Activated CD4-positive, alpha-beta T cell treated with anti-CD3 and anti-CD28 coated beads, Interleukin-10, Interleukin-2, amounts not matched to agents 100 ng/mL and 50 ng/mL, durations not matched to agents 16 hours and 8 hours (primary cell): ENCODE measurements at regions not wholly inside any gene's neighbourhood (a gene's known extent, or its start where the extent isn't known, plus 50 kb on each side); places are given as distances from the start of the nearest gene placed in this dataset.
"Not testable (repeated sequence)": the region's sequence is repeated elsewhere in the genome, so short reads cannot be mapped to it uniquely, and the experiment has no call there.

Source experiments
- DNase-seq: peaks from one replicate; pipeline ENCODE4 v3.0.0-alpha.2; 2020

GRCh38 chr10:57955076-57955475 is 312.6 kb downstream of the IPMK start:
- DNase-seq = no peak

GRCh38 chr10:57952741-57953140 is 315.0 kb downstream of the IPMK start:
- DNase-seq = no peak

GRCh38 chr10:57950442-57950974 is 317.2 kb downstream of the IPMK start:
- DNase-seq = no peak

- DNase-seq = no peak
Observed at GRCh38 chr10:57948796-57949195, 318.9 kb downstream of the IPMK start.

- no peak for DNase-seq
Observed at GRCh38 chr10:57946833-57947232, 320.9 kb downstream of the IPMK start.

- no peak for DNase-seq
Observed at GRCh38 chr10:57943701-57944100, 324.0 kb downstream of the IPMK start.

GRCh38 chr10:57925045-57925444 is 342.6 kb downstream of the IPMK start:
- DNase-seq = no peak

GRCh38 chr10:57921140-57921539 is 346.6 kb downstream of the IPMK start:
- no peak for DNase-seq

- no peak for DNase-seq
Observed at GRCh38 chr10:57919864-57920263, 347.8 kb downstream of the IPMK start.

GRCh38 chr10:57917019-57917418 is 350.7 kb downstream of the IPMK start:
- no peak for DNase-seq

- no peak for DNase-seq
Observed at GRCh38 chr10:57905861-57906260, 361.8 kb downstream of the IPMK start.

GRCh38 chr10:57905010-57905409 is 362.7 kb downstream of the IPMK start:
- no peak for DNase-seq

- DNase-seq = no peak
Observed at GRCh38 chr10:57898231-57898630, 369.5 kb downstream of the IPMK start.

GRCh38 chr10:57897611-57898010 is 370.1 kb downstream of the IPMK start:
- DNase-seq = no peak

- DNase-seq = no peak
Observed at GRCh38 chr10:57894361-57894760, 373.3 kb downstream of the IPMK start.

- no peak for DNase-seq
Observed at GRCh38 chr10:57891201-57892006, 376.3 kb downstream of the IPMK start.

GRCh38 chr10:57890691-57891090 is 377.0 kb downstream of the IPMK start:
- DNase-seq = no peak

- DNase-seq = not testable (repeated sequence)
Observed at GRCh38 chr10:57885618-57885968, 382.1 kb downstream of the IPMK start.

GRCh38 chr10:57884965-57885617 is 382.6 kb downstream of the IPMK start:
- DNase-seq = no peak

GRCh38 chr10:57884407-57884806 is 383.3 kb downstream of the IPMK start:
- DNase-seq = no peak

- no peak for DNase-seq
Observed at GRCh38 chr10:57880446-57881227, 387.1 kb downstream of the IPMK start.

- no peak for DNase-seq
Observed at GRCh38 chr10:57874810-57875209, 392.9 kb downstream of the IPMK start.

GRCh38 chr10:57867241-57867640 is 400.5 kb downstream of the IPMK start:
- no peak for DNase-seq
